ENCODE measurements at regions not wholly inside any gene's neighbourhood (a gene's known extent, or its start where the extent isn't known, plus 50 kb on each side); places are given as distances from the start of the nearest gene placed in this dataset.
"Not testable (repeated sequence)": the region's sequence is repeated elsewhere in the genome, so short reads cannot be mapped to it uniquely, and the experiment has no call there.

DNA sequence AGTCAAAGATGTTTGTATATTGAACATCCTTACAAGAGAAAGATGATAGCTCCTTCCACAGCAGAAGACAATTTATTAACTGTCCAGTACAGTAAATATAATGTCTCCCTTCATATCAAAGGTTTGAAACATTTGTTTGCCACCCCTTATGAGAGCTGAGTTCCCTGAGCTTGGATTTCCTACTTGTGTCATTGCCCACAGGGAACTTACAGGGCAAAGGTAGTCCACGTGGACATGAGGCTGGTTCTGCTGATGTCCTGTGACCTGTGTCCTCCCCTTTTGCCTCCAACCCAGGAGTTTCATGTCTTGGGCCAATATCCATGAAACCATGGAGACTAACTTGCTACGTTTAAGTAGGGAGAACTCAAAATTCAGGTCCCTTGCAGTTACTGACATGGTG, 66.4 kb upstream of the SRRM3 start:
- H3K27ac ChIP-seq (ENCODE audit: low read depth, low read length); H4K20me1 ChIP-seq (ENCODE audit: insufficient read depth); H3K9me3 ChIP-seq (ENCODE audit: control insufficient read depth in 1 of 2, insufficient read depth in 1 of 2, low read depth in 1 of 2, low read length in 2 of 2); BruUV-seq (replicated peaks); H3K79me2 ChIP-seq (ENCODE audit: insufficient read depth, low read length); ATAC-seq; RAD21 ChIA-PET (ENCODE audit: low non-redundant PET in 1 of 2, low total read pairs in 2 of 2, uncharacterized antibody in 2 of 2, unreplicated experiment in 2 of 2); H2AFZ ChIP-seq (ENCODE audit: low read depth, low read length, poor library complexity, severe bottlenecking); POLR2A ChIA-PET; H3K27me3 ChIP-seq (ENCODE audit: insufficient read depth, low read length); H3K4me2 ChIP-seq (ENCODE audit: low read length); intact Hi-C loops (cut with micrococcal nuclease); CTCF ChIA-PET; H3K9ac ChIP-seq (ENCODE audit: low read length); H3K4me3 ChIP-seq (replicated peaks in 1 of 2; ENCODE audit: low read depth in 1 of 2, low read length in 2 of 2); H3K9me2 ChIP-seq (ENCODE audit: insufficient read depth); DNase-seq (ENCODE audit: low read depth, low spot score); H3K36me3 ChIP-seq (ENCODE audit: control insufficient read depth in 1 of 2, insufficient read depth in 2 of 2, low read length in 2 of 2); H3K4me1 ChIP-seq (ENCODE audit: control insufficient read depth in 1 of 2, insufficient read depth in 2 of 2, low read length in 2 of 2): not testable (repeated sequence)

DNA sequence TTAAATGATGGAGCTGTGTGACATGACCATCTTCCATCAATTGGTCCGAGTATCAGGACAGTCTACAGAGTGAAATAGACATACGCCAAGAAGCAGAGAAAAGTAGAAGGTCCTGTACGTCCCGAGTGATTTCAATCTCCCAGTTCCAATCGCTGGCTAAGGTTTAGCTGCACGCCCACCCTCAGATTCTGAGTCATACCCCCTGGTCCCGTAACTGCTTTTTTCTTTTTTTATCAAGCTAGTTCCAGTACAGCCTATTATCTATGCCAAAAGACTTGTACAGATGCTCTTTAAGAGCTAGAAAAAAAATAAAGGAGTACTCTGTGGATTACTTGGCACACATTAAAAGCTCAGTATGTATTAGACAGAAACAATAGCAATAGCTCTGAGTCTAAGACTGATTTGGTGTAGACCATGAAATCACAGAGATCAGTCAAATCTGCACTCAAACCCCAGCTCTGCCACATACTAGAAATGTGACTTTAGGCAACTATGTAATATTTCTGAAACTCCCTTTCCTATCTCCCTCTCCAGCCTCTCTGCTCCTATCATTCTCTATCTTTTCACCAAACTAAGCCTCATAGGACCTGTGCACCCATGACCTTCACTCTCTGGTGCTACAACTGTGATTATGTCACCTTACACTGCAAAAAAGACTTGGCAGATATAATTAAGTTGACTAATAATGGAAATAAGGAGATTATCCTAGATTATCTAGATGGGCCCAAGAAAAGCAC, 63.0 kb upstream of the SRRM3 start:
- H4K20me1 ChIP-seq (ENCODE audit: insufficient read depth); BruUV-seq (replicated peaks); H3K4me1 ChIP-seq (ENCODE audit: control insufficient read depth in 1 of 2, insufficient read depth in 2 of 2, low read length in 2 of 2); H3K9me2 ChIP-seq (ENCODE audit: insufficient read depth); H3K36me3 ChIP-seq (ENCODE audit: control insufficient read depth in 1 of 2, insufficient read depth in 2 of 2, low read length in 2 of 2); H3K4me2 ChIP-seq (ENCODE audit: low read length); H3K79me2 ChIP-seq (ENCODE audit: insufficient read depth, low read length); H3K9ac ChIP-seq (ENCODE audit: low read length); POLR2A ChIA-PET; CTCF ChIA-PET; H3K9me3 ChIP-seq (ENCODE audit: control insufficient read depth in 1 of 2, insufficient read depth in 1 of 2, low read depth in 1 of 2, low read length in 2 of 2); H3K27me3 ChIP-seq (ENCODE audit: insufficient read depth, low read length); ATAC-seq; H3K4me3 ChIP-seq (replicated peaks in 1 of 2; ENCODE audit: low read depth in 1 of 2, low read length in 2 of 2); H2AFZ ChIP-seq (ENCODE audit: low read depth, low read length, poor library complexity, severe bottlenecking); RAD21 ChIA-PET (ENCODE audit: low non-redundant PET in 1 of 2, low total read pairs in 2 of 2, uncharacterized antibody in 2 of 2, unreplicated experiment in 2 of 2); DNase-seq (ENCODE audit: low read depth, low spot score); H3K27ac ChIP-seq (ENCODE audit: low read depth, low read length); intact Hi-C loops (cut with micrococcal nuclease): not testable (repeated sequence)

DNA sequence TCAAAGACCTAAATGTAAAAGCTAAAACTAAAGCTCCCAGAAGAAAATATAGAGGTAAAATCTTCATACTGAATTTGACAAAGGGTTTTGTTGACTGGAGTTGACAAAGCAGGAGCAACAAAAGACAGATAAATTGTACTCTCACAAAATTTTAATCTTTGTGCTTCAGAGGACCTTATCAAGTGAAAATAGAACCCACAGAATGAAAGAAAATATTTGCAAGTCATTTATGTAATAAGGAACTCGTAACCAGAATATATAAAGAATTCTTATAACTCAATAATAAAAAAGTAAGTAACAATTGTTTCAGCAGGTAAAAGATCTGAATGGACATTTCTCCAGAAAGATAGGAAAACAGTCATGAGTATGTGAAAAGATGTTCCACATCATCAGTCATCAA, 62.0 kb upstream of the SRRM3 start:
- RAD21 ChIA-PET (ENCODE audit: low non-redundant PET in 1 of 2, low total read pairs in 2 of 2, uncharacterized antibody in 2 of 2, unreplicated experiment in 2 of 2): no interaction called here
- intact Hi-C loops (cut with micrococcal nuclease): no loop called here
- no peak overlapping the region for H3K4me2 ChIP-seq (ENCODE audit: low read length)
- CTCF ChIA-PET: no interaction called here
- no peaks in the 10 kb centered on the region for H3K36me3 ChIP-seq (ENCODE audit: control insufficient read depth in 1 of 2, insufficient read depth in 2 of 2, low read length in 2 of 2)
- H3K79me2 ChIP-seq (ENCODE audit: insufficient read depth, low read length): no peaks in the 10 kb centered on the region
- BruUV-seq (replicated peaks): no TSS peak
- H3K27ac ChIP-seq (ENCODE audit: low read depth, low read length): no peak overlapping the region
- ATAC-seq (no peak), DNase-seq (ENCODE audit: low read depth, low spot score) (no peak)
- H3K27me3 ChIP-seq (ENCODE audit: insufficient read depth, low read length): no peaks in the 10 kb centered on the region
- H2AFZ ChIP-seq (ENCODE audit: low read depth, low read length, poor library complexity, severe bottlenecking): no peak overlapping the region
- no peaks in the 10 kb centered on the region for H3K4me1 ChIP-seq (ENCODE audit: control insufficient read depth in 1 of 2, insufficient read depth in 2 of 2, low read length in 2 of 2)
- H3K9ac ChIP-seq (ENCODE audit: low read length): no peak overlapping the region
- H3K9me3 ChIP-seq (ENCODE audit: control insufficient read depth in 1 of 2, insufficient read depth in 1 of 2, low read depth in 1 of 2, low read length in 2 of 2): no peaks in the 10 kb centered on the region
- H4K20me1 ChIP-seq (ENCODE audit: insufficient read depth): no peaks in the 10 kb centered on the region
- H3K9me2 ChIP-seq (ENCODE audit: insufficient read depth): no peaks in the 10 kb centered on the region
- POLR2A ChIA-PET: no interaction called here
- H3K4me3 ChIP-seq (replicated peaks in 1 of 2; ENCODE audit: low read depth in 1 of 2, low read length in 2 of 2): no peak overlapping the region
- TF ChIP-seq ELF1 (IDR thresholded peaks at IDR 0.05; ENCODE audit: borderline replicate concordance, low read depth) (no peak), SIN3A (IDR thresholded peaks at IDR 0.05; ENCODE audit: low read depth) (no peak), YY1 (IDR thresholded peaks at IDR 0.05; ENCODE audit: extremely low read depth, insufficient replicate concordance, low read depth, low read length) (no peak), JUND (IDR thresholded peaks at IDR 0.05) (no peak), TCF7L2 (IDR thresholded peaks at IDR 0.05; ENCODE audit: borderline replicate concordance, extremely low read depth, insufficient read depth, insufficient read length) (no peak), POLR2A (IDR thresholded peaks at IDR 0.05; ENCODE audit: borderline replicate concordance, extremely low read depth, insufficient read depth, insufficient read length) (no peak), ZFX (IDR thresholded peaks at IDR 0.05) (no peak), EGR1 (IDR thresholded peaks at IDR 0.05; ENCODE audit: low read depth) (no peak)
- TF ChIP-seq, protein P1, sequence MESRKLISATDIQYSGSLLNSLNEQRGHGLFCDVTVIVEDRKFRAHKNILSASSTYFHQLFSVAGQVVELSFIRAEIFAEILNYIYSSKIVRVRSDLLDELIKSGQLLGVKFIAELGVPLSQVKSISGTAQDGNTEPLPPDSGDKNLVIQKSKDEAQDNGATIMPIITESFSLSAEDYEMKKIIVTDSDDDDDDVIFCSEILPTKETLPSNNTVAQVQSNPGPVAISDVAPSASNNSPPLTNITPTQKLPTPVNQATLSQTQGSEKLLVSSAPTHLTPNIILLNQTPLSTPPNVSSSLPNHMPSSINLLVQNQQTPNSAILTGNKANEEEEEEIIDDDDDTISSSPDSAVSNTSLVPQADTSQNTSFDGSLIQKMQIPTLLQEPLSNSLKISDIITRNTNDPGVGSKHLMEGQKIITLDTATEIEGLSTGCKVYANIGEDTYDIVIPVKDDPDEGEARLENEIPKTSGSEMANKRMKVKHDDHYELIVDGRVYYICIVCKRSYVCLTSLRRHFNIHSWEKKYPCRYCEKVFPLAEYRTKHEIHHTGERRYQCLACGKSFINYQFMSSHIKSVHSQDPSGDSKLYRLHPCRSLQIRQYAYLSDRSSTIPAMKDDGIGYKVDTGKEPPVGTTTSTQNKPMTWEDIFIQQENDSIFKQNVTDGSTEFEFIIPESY (IDR thresholded peaks at IDR 0.05; ENCODE audit: extremely low read depth, insufficient replicate concordance, low read length): no peak
- TF ChIP-seq, protein P2, sequence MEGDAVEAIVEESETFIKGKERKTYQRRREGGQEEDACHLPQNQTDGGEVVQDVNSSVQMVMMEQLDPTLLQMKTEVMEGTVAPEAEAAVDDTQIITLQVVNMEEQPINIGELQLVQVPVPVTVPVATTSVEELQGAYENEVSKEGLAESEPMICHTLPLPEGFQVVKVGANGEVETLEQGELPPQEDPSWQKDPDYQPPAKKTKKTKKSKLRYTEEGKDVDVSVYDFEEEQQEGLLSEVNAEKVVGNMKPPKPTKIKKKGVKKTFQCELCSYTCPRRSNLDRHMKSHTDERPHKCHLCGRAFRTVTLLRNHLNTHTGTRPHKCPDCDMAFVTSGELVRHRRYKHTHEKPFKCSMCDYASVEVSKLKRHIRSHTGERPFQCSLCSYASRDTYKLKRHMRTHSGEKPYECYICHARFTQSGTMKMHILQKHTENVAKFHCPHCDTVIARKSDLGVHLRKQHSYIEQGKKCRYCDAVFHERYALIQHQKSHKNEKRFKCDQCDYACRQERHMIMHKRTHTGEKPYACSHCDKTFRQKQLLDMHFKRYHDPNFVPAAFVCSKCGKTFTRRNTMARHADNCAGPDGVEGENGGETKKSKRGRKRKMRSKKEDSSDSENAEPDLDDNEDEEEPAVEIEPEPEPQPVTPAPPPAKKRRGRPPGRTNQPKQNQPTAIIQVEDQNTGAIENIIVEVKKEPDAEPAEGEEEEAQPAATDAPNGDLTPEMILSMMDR (IDR thresholded peaks at IDR 0.05 in 2 of 3, conservative IDR thresholded peaks at IDR 0.05 in 1 of 3; ENCODE audit: borderline replicate concordance in 1 of 3, insufficient read depth in 1 of 3, low read depth in 2 of 3, low read length in 2 of 3): no peak
